ENCODE measurements at regions not wholly inside any gene's neighbourhood (a gene's known extent, or its start where the extent isn't known, plus 50 kb on each side); places are given as distances from the start of the nearest gene placed in this dataset.
"Not testable (repeated sequence)": the region's sequence is repeated elsewhere in the genome, so short reads cannot be mapped to it uniquely, and the experiment has no call there.

DNA sequence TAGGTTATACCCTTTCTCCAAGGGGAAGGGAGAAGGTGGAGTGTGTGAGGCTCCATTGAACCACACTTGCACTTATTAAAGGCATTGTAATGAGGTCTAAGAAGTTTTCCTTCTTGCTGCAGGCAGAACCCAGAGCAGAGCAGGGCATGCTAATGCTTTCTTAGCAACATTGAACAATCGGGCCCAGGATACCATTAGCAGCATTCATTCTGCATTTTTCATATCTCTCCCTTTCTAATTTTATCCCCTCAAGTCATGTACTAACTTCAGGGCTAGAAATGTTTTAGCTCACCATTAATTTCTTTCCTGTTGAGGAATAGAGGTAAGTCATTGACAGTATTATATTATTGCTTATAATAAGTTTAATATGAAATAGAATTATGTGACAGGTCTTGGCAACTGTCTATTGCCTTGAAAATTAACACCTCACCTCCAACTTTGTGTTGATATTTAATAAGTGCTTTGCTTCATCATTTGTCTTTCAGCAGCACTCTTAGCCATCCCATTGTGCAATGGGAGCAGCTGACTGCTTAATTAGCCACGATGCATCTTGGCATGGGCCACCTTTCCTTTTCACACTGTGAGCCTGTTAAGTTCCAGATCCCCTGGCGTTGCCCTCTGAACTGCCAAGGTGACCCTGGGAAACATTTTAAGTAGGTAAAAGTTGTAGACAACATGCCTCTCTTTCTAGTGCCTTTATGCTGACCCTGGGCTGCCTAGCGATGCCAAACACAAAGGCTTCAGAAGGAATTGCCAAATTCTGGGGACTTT lies 300.8 kb upstream of the MEX3C start:
- ChIA-PET CTCF (no interaction called here), POLR2A (no interaction called here)
- no peak for DNase-seq (ENCODE audit: low read depth)
- Histone ChIP-seq H3K27me3 (ENCODE audit: control insufficient read depth, insufficient read depth, low read length) (no peaks in the 10 kb centered on the region), H3K4me3 (ENCODE audit: low read depth, low read length) (no peak overlapping the region), H3K36me3 (ENCODE audit: control insufficient read depth, insufficient read depth, low read length) (no peaks in the 10 kb centered on the region)
- TF ChIP-seq, protein P1, sequence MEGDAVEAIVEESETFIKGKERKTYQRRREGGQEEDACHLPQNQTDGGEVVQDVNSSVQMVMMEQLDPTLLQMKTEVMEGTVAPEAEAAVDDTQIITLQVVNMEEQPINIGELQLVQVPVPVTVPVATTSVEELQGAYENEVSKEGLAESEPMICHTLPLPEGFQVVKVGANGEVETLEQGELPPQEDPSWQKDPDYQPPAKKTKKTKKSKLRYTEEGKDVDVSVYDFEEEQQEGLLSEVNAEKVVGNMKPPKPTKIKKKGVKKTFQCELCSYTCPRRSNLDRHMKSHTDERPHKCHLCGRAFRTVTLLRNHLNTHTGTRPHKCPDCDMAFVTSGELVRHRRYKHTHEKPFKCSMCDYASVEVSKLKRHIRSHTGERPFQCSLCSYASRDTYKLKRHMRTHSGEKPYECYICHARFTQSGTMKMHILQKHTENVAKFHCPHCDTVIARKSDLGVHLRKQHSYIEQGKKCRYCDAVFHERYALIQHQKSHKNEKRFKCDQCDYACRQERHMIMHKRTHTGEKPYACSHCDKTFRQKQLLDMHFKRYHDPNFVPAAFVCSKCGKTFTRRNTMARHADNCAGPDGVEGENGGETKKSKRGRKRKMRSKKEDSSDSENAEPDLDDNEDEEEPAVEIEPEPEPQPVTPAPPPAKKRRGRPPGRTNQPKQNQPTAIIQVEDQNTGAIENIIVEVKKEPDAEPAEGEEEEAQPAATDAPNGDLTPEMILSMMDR (IDR thresholded peaks at IDR 0.05; ENCODE audit: insufficient read depth, low read depth, low read length): no peak

DNA sequence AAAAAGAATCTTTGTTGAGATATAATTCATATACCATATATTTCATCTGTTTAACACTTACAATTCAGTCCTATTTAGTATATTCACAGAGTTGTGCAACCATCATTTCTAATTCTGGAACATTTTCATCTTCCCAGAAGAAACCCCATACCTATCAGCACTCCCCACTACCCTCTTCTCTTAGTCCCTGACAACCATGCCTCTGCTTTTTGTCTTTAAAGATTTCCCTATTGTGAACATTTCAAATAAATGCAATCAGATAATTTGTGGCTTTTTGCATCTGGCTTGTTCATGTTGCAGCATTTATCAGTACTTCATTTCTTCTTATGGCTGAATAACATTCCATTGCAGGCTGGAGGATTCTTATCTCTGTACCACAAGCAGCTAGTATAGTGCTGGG lies 305.9 kb upstream of the MEX3C start:
- H3K27me3 ChIP-seq (ENCODE audit: control insufficient read depth, insufficient read depth, low read length): no peaks in the 10 kb centered on the region
- H3K4me3 ChIP-seq (ENCODE audit: low read depth, low read length): no peak overlapping the region
- H3K36me3 ChIP-seq (ENCODE audit: control insufficient read depth, insufficient read depth, low read length): no peaks in the 10 kb centered on the region
- ChIA-PET CTCF (no interaction called here), POLR2A (no interaction called here)
- DNase-seq (ENCODE audit: low read depth): no peak
- TF ChIP-seq, protein P1 (IDR thresholded peaks at IDR 0.05; ENCODE audit: insufficient read depth, low read depth, low read length): no peak

DNA sequence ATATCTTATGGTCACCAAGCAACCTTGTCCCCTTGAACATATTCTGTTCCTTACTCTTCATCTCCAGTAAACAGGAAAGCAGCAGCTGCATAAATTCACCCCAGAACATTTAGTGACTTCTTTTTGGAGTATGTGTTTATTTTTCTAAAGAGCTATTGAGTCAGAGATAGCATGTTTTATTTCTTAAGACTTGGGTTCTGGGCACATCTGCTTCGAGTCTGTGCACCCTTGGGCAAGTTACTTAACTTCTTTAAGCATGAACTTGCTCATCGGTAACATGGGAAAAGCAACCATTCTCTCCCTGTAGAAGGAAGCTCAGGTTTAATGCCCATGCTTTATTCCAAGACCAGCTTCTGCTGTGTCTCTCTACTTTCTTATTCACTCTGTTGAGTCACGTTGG lies 309.3 kb upstream of the MEX3C start:
- POLR2A ChIA-PET: no interaction called here

DNA sequence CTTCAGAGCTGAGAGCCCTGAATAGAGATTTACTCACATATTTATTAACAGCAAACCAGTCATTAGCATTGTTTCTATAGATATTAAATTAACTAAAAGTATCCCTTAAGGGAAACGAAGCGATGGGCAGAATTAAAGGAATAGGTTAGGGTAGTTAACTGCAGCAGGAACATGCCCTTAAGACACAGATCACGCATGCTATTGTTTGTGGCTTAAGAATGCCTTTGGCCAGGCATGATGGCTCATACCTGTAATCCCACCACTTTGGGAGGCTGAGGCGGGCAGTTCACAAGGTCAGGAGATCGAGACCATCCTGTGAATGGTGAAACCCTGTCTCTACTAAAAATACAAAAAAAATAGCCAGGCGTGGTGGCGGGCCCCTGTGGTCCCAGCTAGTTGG lies 310.9 kb upstream of the MEX3C start:
- H3K27me3 ChIP-seq (ENCODE audit: control insufficient read depth, insufficient read depth, low read length); POLR2A ChIA-PET; H3K36me3 ChIP-seq (ENCODE audit: control insufficient read depth, insufficient read depth, low read length); H3K4me3 ChIP-seq (ENCODE audit: low read depth, low read length); DNase-seq (ENCODE audit: low read depth); CTCF ChIA-PET: not testable (repeated sequence)

More for the DNA sequence above, 309.3 kb upstream of the MEX3C start:
- TF ChIP-seq, protein P1 (IDR thresholded peaks at IDR 0.05; ENCODE audit: insufficient read depth, low read depth, low read length): no peak
- DNase-seq (ENCODE audit: low read depth): no peak
- no peak overlapping the region for H3K4me3 ChIP-seq (ENCODE audit: low read depth, low read length)
- no peaks in the 10 kb centered on the region for H3K36me3 ChIP-seq (ENCODE audit: control insufficient read depth, insufficient read depth, low read length)
- CTCF ChIA-PET: no interaction called here
- H3K27me3 ChIP-seq (ENCODE audit: control insufficient read depth, insufficient read depth, low read length): no peaks in the 10 kb centered on the region

DNA sequence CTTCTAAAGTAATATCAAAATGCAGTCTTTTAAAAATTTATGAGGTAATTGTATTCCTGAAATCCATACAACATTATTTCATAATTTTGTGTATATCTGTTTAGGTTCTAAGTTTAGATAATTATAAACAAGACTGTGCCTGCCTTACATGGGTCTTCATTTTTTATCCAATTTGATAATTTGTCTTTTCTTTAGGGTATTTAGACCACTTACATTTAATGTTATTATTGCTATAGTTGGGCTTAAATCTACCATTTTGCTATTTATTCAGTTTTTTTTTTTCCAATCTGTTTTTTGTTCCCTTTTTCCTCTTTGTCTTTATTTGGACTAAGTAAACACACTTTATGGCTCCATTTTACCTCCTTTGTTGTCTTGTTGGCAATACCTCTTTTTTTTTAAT lies 312.5 kb upstream of the MEX3C start:
- DNase-seq (ENCODE audit: low read depth): no peak
- H3K4me3 ChIP-seq (ENCODE audit: low read depth, low read length): no peak overlapping the region
- H3K36me3 ChIP-seq (ENCODE audit: control insufficient read depth, insufficient read depth, low read length): no peaks in the 10 kb centered on the region
- ChIA-PET CTCF (no interaction called here), POLR2A (no interaction called here)
- no peaks in the 10 kb centered on the region for H3K27me3 ChIP-seq (ENCODE audit: control insufficient read depth, insufficient read depth, low read length)
- TF ChIP-seq, protein P1 (IDR thresholded peaks at IDR 0.05; ENCODE audit: insufficient read depth, low read depth, low read length): no peak

DNA sequence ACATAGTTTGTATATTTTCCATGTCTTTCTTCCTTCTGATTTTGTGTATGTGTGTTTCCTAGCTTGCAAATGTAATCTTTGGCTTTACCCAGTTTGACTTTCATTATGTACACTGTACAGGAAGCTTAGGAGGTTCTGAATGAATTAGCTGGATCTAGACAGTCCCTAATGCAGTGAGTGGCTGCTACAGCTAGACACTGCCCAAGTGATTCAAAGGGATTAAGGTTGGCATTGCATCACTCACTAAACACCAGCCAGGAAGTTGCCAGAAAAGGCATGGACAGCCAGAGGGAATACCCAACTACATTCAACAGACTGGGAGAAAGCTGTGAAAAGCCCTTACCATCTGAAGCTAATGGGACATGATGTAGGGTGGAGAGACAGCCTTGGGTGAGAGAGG lies 316.0 kb upstream of the MEX3C start:
- no peaks in the 10 kb centered on the region for H3K36me3 ChIP-seq (ENCODE audit: control insufficient read depth, insufficient read depth, low read length)
- CTCF ChIA-PET: interaction anchor here (0.5 kb wide), 1 partner anchor 1132 kb away, joined by 3 read pairs; no protein-coding TSS in a partner anchor

More for the DNA sequence above, 316.0 kb upstream of the MEX3C start:
- no peak for DNase-seq (ENCODE audit: low read depth)
- Histone ChIP-seq H3K4me3 (ENCODE audit: low read depth, low read length) (no peak overlapping the region), H3K27me3 (ENCODE audit: control insufficient read depth, insufficient read depth, low read length) (no peaks in the 10 kb centered on the region)
- TF ChIP-seq, protein P1 (IDR thresholded peaks at IDR 0.05; ENCODE audit: insufficient read depth, low read depth, low read length): no peak
- POLR2A ChIA-PET: no interaction called here
